ENCODE measurements at regions not wholly inside any gene's neighbourhood (a gene's known extent, or its start where the extent isn't known, plus 50 kb on each side); places are given as distances from the start of the nearest gene placed in this dataset.

DNA sequence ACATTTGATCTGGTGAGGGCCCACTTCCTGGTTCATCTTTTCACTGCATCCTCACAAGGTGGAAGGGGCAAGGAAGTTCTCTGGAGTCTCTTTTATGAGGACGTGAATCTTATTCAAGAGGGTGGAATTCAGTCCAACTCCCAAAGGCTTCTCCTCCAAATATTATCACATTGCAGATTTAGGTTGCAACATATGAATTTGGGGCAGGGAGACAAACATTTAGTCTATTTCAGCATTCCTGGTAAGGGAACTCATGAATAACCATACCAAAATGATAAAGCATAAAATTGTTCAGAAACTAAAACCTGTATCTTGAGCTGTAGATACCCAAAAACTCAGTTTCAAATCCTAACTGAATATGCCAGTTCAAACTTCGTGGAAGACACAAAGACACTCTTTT is 246.8 kb downstream of the QDPR start:
- no peak for TF ChIP-seq EZH2phosphoT487 (IDR thresholded peaks at IDR 0.05; ENCODE audit: insufficient read depth, low read depth)
- TF ChIP-seq EZH2 (IDR thresholded peaks at IDR 0.05; ENCODE audit: insufficient read depth, poor library complexity, severe bottlenecking), result no peak
